GM21528 (cell line): ENCODE measurements at regions not wholly inside any gene's neighbourhood (a gene's known extent, or its start where the extent isn't known, plus 50 kb on each side); places are given as distances from the start of the nearest gene placed in this dataset.
"Not testable (repeated sequence)": the region's sequence is repeated elsewhere in the genome, so short reads cannot be mapped to it uniquely, and the experiment has no call there.

ENCODE experiments used
- ATAC-seq: cut with Tn5 transposase; IDR thresholded peaks from one replicate; pipeline ENCODE4 v1.9.1; 2021; ENCODE audit warnings: mild to moderate bottlenecking, moderate library complexity; ENCODE audit not compliant: unreplicated experiment, low FRiP score

DNA sequence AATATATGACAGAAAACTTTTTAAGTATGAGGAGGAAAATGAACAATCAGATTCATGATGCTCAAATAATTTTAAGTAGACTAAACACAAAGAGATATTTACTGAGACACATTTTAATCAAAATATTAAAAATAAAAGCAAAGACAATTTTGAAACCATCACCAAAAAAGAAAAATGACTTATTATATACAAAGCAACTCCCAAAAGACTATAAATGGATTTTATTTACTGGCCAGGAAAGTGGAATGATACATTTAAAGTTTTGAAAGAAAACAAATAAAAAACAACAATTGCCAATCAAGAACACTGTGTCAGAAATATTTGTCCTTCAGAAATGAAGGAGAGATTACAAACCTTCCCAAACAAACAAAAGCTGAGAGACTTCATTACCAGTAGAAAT is 968.5 kb upstream of the CELF4 start:
- no peak for ATAC-seq

DNA sequence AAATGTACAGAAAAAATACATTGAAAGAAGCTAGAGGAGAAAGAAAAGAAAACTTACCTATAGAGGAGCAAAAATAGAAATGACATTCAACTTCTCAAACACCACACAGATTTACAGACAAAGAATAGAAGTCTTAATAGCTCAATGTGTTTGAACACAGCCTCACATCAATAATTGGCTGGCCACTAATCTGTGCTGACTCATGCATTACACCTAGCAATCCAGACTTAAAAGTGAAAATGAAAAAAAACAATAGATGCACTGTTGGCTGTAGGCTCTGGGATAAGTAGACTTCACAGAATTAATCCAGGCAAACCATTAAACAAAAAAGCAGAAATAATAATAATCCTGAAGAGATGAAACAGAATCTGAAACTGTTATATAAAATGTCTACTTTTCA is 961.3 kb upstream of the CELF4 start:
- ATAC-seq = no peak

DNA sequence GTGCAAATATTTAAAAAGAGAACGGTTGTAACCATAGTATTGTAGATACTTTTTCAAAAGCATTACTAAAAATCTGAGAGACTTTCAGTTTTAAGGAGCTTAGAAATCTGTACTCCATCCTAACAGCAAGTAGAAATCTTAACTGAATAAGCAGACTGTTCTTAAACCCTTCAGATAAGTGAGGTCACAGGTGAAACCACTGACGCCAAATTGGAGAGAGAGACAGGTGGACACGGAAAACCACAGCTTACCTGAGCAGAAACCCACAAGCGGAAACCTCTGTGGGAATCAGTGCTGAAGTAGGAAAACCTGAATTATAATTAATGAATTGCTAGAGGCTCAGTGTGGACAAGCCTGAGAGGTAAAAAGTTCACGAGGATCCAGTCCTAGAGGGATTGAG is 959.4 kb upstream of the CELF4 start:
- no peak for ATAC-seq

- no peak for ATAC-seq
Observed at GRCh38 chr18:38520786-38521185, 955.2 kb upstream of the CELF4 start.

GRCh38 chr18:38502539-38502938 is 936.9 kb upstream of the CELF4 start:
- ATAC-seq = no peak

GRCh38 chr18:38497266-38497665 is 931.7 kb upstream of the CELF4 start:
- ATAC-seq = no peak

DNA sequence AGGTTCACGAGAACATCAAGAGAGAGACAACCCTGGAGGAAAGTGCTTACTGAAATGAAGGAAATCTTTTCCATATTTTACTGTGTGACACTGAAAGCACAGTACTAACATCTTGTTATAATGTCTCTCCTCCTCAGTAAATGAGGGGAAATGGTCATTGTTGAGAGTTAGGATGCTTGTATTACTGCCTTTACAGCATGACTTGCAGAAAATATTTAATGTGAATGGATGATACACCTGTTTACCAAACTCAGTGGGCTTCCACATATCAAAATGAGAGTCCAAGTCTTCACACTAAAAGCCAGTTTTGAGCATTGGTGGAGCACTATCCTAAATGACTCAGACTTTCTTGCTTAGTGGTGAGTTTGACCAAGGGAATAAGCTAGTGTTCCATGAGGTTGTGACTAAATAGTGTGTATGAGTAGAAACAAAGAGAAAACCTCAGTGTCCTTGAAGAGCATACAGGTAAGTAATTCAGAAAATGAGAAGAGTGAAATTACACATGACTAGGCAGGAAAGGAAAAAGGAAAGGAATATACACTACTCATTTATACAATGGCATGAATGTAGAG is 930.7 kb upstream of the CELF4 start:
- no peak for ATAC-seq

GRCh38 chr18:38494065-38494464 is 928.5 kb upstream of the CELF4 start:
- ATAC-seq = no peak

DNA sequence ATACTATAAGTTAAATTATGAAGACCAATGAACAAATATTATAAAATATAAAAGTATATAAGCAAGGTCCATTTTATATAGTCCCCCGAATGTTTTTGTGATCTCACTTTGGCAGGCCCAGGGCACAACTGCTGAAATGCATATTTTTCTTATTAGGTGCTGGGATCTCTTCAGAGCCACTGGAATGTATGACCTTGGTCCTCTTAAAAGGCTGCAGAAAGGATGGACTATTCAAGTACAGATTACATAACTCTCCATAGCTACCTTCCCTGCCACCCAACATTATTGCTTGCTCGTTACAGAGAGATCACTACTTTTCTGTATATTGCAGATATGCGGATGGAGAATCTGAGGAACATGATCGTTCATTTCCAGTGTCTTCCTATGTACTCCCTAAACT is 925.6 kb upstream of the CELF4 start:
- ATAC-seq = no peak

- ATAC-seq = not testable (repeated sequence)
Observed at GRCh38 chr18:38489721-38490120, 924.1 kb upstream of the CELF4 start.

DNA sequence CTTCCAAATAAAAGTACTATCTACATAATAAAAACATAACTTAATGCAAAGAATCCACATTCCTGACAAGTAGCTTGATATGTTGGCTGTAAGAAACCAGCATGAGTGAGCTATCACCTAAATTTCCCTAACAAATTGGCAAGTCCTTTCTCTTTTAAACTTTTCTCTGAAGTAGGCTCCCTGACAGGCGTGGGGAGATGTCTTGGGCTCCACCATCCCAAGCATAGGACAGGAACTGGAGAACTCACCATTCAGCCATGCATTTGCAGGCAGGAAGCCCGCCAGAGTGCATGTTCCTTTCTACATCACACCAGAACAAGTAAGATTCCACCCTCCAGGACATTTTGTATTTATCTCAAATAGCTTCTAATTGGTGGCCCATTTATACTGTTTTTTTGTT is 921.9 kb upstream of the CELF4 start:
- no peak for ATAC-seq

DNA sequence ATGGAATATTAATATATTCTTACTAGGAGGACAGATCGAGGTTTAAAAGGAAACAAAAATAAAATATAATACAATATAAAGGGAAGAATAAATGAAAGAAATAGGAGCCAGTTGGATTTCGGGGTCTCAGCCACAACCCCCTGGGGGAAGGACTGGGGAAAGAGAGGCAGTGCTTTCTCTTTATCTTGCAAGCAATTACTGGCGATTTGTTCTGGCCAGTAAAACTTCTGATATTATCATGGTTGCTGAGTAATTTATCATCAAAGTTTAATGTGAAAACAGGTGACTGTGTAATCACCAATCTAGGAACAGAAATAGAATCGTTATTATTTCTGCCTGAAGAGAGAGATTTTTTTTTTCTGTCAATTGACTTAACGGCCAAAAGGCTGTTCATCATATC is 917.7 kb upstream of the CELF4 start:
- ATAC-seq = no peak

DNA sequence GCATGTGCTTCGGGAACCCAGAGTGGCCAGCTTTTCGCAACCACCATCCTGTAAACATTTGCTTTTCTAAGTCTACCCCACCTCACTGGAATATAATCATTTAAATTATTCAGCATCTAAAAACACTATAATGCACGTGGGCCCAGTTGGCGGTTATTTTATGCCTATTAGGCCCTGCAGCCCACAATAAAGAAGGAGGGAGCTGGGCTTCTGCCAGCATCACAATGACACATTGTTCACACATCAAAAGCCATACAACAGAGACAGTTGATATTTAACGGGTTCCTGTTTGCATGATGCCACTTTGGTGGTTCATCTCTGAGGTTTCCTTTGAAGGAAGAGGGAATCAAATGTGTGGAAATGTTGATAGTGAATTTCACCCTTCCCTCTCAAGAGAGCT is 916.0 kb upstream of the CELF4 start:
- ATAC-seq = no peak

DNA sequence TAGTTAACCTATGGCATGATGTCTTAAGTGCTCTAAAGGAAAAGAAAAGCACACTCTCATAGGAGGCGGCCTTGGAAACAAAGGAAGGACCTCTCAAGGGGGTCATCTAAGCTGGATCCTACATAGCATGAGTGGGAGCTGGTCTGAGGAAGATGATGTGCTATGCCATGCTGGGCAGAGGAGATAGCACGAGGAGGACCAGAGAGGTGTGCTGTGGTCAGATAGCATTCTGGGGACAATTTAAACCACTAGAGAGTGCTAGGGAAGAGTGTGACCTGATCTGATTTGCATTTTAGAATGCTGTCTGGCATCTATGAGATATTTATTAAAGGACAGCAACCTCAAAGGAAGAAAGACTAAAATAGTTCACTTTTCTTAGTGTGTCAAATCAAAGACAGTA is 910.1 kb upstream of the CELF4 start:
- no peak for ATAC-seq

DNA sequence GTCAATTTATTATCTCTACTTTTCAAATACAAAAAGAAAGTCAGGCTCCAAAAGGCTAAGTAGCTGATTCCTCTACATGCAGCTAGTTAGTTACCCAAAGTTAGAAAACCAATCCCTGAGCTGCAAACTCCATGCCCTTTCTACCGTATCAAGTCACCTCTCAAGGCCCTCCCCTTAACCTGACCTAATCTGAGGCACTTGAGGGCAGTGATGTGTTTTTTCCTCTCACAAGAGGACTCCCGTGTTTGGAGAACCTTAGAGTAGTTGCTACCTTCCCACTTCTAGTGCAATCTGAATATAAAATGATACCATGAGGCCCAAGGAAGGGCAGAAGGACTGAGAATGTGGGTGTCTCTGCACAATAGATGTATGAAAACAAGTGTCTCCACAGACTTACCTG is 907.9 kb upstream of the CELF4 start:
- no peak for ATAC-seq

GRCh38 chr18:38470421-38470820 is 904.8 kb upstream of the CELF4 start:
- no peak for ATAC-seq

GRCh38 chr18:38466426-38466825 is 900.8 kb upstream of the CELF4 start:
- no peak for ATAC-seq

DNA sequence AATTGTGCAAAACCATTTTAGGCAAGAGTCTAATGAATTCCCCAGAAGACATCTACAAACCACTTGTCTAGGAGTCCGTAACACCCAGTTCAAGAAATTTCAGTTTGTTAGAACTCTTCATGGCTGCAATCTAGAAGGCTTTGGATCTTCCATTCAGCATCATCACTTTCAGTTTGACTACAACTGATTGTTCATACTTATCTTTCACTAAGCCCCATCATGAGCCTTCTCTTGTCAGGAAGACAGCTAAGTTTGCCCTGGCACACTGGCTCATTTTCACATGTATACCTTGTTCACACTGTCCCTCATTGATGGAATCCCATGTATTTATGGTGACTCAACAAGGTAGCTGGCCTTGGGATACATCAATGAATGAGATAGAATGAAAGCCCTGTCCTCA is 898.4 kb upstream of the CELF4 start:
- ATAC-seq = no peak

DNA sequence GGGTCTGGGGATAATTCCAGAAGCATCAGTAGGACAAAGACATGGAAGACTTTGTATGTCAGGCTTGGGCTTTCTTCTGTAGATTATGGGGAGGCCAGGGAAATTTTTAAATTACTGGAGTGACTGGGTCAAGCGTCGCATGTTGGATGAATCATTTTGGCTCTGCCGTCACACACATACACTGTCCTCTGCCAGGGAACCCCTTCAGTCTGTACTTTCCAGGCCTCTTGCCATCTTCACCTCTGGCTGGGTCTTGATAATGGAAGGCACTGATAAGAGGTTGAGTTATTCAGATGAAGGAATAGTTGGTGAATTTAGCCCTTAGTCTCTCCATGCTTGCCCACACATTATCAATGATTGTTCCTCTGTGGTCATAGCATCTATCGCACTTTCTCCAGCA is 895.1 kb upstream of the CELF4 start:
- ATAC-seq = no peak

DNA sequence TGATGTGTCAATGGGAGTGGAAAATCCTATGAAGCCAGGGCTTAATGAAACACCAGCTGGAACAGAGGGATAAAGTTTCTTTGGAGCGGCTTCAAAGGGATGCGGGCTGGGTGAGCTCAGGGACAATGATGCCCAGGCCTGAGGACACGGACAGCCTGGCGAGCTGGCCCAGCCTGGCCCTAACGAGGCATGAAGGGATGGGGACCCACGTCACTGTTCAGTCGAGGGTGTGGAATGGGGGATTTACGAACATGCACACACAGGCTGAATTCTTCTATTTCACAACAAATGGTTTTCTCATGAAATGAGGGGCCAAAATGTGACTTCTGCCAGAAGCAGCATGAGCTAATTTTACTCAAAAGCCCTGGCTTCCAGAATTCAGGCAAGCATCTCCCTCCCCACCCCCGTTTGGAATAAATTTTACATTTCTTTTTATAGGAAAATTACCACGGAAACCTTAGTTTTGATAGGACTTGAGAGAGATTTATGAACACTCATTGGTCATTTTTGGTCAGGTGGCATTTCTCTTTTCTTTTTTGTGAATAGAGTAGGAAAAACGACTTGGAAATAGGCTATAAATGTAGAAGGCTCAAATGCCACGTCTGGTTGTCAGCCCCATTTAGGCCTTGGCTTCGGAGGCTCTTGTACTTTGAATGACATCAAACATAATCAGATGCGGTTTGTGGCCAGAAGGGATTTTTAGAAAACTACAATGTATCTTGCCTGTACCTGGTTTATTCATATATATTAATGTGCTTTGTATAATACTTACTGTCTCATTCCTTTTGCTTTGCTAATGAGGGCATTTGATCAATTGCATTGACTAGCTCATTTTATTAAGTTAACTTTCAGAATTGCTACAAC is 893.8 kb upstream of the CELF4 start:
- no peak for ATAC-seq

DNA sequence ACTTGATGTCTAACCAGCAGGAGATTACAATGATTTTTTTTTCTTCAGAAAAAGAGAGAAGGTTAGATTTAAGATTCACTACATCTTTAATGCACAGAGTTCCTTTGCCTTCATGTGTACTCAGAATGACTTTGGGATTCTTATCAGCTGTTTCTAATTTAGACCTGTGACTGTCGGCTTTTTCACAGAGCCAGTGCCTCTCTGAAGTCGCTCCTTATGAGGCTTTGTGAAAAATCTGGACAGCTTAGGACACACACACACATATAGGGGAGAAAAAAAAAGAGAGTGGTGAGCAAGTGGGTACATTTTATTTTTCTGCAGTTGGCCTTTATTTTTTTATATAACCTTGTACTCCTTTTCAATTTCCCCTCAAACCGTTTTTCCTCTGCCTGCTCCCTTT is 893.1 kb upstream of the CELF4 start:
- no peak for ATAC-seq

DNA sequence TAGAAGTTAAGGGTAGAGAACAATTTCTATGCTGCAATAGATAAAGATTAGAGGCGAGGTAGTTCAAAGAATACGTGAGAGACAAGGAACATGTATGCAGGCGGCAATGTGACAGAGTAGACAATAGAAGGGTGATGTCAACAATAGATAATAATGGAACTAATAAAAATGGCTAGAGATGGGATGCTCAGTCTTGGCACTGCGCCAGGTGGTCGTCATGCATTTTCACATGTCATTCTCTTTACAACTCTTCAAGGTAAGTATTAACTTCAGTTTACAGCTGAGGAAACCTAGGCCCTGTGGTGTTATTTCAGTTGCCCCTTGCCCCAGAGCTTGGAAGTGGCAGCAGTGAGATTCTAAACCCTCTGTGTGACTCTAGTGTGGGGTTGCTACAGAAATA is 890.7 kb upstream of the CELF4 start:
- ATAC-seq = no peak
